GM19395 (cell line): ENCODE measurements at regions not wholly inside any gene's neighbourhood (a gene's known extent, or its start where the extent isn't known, plus 50 kb on each side); places are given as distances from the start of the nearest gene placed in this dataset.
"Not testable (repeated sequence)": the region's sequence is repeated elsewhere in the genome, so short reads cannot be mapped to it uniquely, and the experiment has no call there.

Experiments used
- ATAC-seq: cut with Tn5 transposase; IDR thresholded peaks from one replicate; pipeline ENCODE4 v1.9.1; 2021; ENCODE audit warnings: mild to moderate bottlenecking, moderate library complexity; ENCODE audit not compliant: unreplicated experiment

DNA sequence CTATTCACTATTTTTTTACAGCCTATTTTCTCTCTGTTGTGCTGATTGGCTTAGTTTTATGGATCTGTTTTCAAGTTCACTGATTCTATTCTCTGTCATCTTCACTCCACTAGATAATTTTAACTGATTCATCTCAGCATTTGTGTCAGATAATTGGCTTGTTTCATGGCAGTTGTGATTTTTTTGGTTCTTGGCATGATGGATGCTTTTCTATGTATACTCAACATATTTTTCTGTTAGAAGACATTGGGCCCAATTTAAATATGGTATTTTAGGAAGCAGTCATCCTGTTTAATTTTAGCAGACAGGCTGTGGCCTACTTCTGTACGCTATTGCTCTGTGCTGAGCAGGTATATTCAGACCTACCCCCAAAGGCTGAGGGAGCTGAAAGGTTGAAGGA lies 1865.3 kb upstream of the ACO1 start:
- ATAC-seq = no peak

DNA sequence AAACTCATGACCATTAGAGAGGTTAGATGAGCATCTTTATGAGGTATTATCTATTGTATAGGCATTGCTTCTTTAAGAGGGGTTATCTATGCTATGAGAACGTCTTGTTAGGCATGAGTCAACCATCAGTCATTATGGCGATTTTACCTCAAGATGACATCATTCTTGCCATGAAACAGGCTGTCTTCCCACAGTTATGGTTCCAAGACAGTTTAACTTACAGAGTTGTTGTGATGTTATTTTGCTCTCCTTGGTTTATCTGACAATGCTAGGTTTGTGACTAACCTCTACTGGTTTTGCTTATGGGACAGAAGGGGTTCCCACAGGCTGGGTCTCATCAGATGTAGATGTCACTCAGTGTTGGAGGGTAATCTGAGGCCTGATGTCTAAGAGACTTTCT lies 1864.7 kb upstream of the ACO1 start:
- ATAC-seq = no peak

DNA sequence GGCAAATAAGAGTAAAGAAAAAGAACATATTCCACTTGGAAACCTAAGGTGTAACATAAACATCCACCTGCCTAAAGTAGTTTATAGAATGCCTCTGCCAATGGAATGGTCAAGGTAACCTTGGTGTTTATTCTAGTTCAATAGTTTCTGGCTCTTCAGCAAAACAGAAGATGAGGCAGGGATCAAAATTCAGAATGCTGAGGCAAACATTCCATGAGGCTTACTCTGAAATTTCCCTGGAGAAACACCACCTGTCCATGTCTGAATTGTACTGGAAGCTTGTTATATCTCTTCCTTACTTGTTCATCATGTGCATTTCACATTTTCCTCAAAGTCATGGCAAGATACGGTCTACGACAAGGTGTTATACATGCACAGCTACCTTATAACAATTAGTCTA lies 1862.4 kb upstream of the ACO1 start:
- no peak for ATAC-seq

DNA sequence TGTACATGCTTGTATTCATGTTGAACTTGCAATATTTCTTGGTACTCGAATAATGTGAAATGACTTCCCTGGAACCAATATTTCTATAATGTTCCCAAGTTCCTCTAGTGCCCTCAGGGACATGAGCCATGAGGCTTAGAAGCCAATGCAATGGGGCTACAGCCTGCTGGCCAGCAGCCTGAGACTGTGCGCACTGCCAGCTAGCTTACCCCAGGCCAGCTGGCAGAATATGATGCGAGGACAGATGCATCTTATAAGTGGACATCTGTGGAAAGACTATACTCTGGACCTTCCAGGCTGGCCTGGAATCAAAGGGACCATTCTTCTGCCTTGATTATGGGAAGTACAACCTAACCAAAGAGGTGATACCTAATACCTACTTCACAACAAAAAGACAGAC lies 1862.0 kb upstream of the ACO1 start:
- no peak for ATAC-seq

DNA sequence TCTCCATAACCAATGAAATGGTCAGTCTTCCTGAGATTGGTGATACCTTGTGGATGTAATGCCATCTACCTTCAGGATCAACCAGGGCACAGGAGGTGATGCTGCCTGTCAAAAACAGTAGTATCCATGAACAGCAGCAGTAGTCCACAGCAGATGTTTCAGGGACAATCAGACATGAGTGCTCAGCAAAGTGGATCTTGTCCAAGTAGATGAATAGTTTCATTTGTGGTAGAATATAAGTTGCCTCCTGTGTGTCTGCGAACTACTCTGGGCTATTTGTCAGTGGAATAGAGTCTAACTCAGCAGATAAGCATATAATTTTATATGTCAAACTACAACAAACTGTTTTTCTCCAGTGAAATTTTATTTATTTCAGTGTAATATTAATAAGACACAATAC lies 1860.1 kb upstream of the ACO1 start:
- ATAC-seq = no peak

DNA sequence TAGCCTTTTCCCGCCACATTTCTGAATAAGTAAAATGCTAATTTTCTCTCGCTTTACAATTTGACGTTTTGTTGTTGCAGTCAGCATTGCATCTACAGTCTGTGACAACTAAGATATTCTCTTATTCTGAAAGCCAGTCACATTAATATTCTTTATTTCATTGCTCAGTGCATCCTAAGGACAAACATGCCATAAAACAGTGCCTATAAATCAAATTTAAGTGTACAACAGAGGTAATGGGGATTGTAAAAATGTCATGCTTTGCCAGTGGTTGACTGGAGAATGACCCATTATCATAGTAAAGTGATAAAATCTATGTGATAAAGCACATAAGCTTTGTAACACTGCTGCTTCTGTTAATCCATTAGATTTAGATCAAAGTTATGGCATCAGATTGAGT lies 1850.0 kb upstream of the ACO1 start:
- ATAC-seq = no peak

DNA sequence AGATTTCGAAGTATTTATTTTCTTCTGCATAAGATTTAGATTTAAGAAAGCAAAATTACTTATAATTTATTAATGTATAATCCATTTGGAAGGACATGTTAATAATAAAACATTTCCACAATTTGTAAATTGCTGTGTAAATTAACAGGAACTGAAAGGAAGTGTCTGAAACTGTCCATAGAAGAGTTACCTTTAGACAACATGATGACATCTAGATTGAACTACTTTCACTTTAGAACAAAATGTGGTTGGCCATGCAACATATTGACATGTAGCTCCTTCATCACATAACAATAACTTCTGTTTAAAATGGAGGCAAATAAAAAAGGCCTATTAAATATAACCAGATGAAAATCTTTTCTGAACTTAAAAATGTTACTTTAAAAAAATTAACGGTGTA lies 1849.5 kb upstream of the ACO1 start:
- ATAC-seq = no peak

DNA sequence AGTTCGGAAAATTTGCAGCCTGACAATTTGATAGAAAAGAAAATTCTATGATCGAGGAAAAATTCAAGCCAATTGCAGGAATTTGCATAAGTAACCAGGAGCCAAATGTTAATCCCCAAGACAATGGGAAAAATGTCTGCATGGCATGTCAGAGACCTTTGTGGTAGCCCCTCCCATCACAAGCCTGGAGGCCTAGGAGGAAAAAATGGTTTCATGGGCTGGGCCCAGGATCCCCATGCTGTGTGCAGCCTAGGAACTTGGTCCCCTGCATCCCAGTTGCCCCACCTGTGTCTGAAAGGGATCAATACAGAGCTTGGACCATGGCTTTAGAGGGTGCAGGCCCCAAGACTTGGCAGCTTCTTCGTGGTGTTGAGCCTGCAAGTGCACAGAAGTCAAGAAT lies 1847.9 kb upstream of the ACO1 start:
- no peak for ATAC-seq

DNA sequence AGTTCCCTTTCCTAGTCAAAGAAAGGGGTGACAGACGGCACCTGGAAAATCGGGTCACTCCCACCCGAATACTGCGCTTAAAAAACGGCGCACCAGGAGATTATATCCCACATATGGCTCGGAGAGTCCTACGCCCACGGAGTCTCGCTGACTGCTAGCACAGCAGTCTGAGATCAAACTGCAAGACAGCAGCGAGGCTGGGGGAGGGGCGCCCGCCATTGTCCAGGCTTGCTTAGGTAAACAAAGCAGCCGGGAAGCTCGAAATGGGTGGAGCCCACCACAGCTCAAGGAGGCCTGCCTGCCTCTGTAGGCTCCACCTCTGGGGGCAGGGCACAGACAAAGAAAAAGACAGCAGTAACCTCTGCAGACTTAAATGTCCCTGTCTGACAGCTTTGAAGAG lies 1844.7 kb upstream of the ACO1 start:
- ATAC-seq = not testable (repeated sequence)

DNA sequence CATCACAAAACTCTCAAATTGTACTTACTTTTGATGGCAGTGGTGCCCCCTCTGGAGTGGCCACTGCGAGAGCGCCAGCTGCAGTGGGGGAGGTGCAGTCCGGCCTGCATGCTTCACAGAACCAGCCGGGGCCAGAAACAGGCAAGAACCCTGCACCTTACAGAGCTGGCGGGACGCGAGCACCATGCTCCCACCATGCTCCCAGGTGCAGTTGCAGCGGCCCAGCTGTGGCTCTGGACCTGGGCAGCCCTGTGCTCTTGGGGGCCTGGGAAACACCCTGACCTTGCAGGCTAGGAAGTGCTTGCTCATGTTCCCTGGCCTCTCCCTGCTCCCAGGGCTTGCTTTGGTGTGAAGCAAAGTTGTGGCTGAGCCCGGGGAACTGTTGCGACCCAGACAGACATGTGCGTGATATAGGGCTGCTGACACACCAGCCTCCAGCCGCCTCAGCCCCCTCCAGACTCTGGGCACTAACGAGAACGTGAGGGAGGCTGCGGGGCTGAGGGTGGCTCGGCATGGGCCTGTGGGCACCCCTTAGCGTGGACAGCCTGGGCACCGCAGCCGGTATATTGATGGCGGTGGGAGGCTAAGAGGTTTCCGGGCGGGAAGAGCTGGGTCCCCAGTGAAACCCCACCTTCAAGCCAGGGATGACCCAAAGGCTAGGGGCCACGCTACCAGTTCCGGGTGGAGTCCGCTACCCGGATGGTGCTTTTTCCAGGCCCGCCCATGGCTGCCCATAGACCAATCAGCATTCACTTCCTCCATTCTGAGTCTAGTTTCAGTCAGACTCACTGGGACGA lies 1809.9 kb upstream of the ACO1 start:
- ATAC-seq = no peak

DNA sequence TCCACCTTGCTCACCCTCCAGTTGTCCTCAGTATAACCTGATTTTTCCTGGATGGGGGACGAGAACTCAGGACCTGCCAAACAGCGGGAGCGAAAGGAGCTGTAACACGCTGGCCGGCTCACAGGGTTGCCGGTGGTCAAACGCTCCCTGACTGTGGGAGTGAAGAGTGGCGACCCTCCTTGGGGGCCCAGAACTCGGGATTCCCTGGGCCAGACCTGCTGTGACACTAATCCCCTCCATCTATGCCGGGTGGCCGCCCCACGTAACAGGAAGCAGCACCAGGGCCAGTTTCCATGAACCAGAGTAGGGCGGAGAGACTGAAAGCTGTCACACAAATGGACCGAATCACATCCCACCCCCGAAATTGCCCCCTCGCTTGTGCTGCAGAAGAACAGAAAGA lies 1809.2 kb upstream of the ACO1 start:
- ATAC-seq = no peak

DNA sequence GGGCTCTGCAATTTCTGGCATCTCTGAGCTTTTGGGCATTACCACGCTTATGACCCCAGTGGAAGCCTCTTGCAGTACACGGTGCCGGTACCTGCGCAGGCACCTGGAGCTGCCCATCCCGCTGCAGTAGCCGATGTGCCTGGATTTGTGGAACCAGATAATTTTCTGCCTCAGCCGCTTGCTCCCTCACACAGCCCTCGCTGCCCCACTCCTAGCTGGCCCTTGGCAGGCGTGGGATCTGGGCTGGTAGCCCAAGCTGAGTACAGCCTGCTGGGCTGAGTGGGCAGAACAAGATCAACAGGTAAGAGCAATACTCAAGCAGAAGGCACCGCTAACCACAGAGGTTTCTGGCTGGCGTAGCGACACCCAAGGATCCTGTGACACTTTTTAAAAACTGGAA lies 1808.8 kb upstream of the ACO1 start:
- no peak for ATAC-seq

DNA sequence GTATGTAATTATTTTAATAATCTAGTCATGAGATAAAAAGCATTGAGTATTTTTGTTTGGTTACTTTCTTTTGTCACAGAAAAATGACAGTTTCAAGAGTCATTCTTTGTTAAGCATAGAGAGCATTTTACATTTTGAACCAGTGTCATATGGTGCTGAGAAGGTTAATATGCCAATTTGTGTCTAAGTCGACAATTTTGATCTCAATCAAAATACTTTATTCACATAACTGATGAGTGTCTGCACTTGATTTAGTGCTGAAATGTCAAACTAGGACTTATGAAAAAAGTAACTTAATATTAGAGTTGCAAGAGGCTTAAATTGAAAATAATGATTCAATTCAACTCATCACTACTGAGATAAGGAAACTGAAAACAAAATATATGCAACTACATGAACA lies 1804.6 kb upstream of the ACO1 start:
- no peak for ATAC-seq

DNA sequence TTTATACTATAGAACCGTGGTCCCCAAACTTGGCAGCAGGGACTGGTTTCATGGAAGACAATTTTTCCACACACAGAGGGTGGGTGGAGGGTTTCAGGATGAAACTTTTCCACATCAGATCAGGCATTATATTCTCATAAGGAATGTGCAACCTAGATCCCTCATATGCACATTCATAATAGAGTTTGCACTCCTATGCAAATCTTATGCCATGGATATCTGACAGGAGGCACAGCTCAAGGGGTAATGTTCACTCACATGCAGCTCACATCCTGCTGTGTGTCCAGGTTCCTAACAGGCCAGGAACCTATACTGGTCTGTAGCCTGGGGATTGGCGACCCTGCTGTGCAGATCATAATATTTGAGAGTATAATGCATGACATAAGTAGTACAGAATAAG lies 1802.2 kb upstream of the ACO1 start:
- ATAC-seq = no peak

DNA sequence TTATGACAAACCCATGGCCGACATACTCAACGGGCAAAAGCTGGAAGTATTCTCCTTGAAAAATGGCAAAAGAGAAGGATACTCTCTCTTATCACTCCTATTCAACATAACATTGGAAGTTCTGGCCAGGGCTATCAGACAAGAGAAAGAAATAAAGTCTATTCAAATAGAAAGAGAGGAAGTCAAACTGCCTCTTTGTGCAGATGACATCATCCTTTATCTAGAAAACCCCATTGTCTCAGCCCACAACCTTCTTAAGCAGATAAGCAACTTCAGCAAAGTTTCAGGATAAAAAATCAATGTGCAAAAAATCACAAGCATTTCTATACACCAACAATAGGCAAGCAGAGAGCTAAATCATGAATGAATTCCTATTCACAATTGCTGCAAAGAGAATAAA lies 1799.9 kb upstream of the ACO1 start:
- no peak for ATAC-seq

DNA sequence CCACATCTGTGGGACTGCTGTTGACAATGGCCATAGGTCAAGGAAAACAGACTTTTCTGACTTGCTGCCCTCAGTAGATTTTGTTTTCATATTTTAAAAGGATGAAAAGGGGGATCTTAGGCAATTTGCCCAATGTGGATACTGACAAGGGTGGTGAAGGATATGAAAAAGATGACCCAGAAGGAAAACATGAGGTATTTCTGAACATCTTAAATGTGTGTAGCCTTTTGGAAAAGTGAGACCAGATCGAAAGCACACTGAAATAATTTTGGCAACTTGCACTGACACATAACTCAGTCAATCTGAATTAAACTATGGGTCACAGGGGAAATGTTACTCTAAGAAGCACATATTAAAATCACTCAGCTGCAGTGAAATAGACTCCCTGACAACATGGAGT lies 1793.0 kb upstream of the ACO1 start:
- no peak for ATAC-seq

DNA sequence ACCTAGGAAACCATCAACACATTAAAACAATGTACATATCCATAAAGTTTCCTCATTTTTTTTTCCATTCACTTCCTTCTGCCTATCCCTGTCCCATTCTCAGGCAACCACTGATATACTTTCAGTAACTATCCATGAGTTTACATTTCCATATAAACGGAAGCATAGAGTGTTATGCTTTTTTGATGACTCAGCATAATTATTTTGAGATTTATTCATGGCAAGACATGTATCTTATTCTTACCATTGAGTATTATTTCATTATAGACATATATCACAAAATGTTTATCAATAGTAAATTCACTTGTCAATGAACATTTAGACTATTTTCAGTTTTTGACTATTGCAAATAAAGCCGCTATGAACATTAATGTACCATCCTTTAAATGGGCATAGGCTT lies 1786.8 kb upstream of the ACO1 start:
- ATAC-seq = no peak

DNA sequence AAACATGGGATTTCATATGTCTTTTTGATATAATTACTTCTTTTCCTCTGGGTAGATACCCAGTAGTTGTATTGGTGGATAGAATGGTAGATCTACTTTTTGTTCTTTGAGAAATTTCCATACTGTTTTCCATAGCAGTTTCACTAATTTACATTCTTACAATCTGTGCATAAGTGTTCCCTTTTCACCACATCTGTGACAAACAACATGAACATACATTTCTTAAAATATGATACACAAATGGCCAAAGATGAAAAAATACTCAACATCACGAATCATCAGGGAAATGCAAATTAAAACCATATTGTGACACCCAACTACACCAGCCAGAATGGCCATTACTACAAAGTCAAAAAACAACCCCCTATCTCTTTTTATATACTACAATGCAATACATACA lies 1778.5 kb upstream of the ACO1 start:
- ATAC-seq = no peak

DNA sequence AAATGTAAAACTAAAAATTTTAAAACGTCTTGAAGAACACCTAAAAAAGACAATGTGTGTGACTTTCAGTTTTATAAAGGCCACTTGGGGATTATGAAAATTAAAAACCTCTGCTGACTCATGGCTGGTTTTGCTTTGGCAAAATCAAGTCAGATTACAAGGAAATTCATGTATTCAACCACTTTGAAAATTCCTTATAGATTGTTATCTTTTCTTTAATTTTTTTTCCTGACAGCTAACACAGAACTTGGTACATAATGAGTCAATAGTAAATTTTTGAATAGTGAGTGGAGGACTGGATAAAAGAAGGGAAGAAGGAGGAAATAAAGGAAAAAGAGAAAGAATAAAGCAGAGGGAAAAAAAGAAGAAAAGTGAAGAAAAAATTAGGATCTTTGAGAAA lies 1774.7 kb upstream of the ACO1 start:
- ATAC-seq = no peak

DNA sequence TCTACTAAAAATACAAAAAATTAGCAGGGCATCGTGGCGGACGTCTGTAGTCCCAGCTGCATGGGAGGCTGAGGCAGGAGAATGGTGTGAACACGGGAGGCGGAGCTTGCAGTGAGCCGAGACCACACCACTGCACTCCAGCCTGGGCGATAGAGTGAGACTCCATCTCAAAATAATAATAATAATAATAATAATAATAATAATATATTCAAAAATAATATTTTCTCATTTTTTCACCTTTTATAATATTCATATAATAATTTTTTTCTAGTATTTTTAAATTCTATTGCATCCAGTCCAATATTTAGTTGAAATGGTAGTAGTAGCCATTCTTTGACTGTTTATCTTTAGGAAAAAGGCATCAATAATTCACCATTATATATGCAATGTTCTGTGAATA lies 1767.7 kb upstream of the ACO1 start:
- not testable (repeated sequence) for ATAC-seq

DNA sequence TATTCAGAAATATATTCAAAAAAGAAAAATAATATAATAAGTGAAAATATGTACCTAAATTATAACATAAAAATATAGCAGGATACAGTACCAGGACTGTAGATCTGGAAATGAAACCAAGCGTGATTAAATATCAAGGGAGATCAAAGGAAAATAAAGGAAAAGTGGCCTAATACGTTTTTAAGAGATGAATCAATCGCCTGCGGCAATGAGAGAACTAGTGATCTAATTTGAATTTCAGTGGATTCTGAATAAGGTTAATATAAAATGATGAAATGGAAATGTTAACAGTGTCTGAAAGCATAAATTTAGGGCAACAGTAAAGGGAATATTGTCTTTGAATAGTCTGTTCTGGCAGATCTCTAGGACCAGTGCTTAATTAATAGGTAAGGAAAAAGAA lies 1761.9 kb upstream of the ACO1 start:
- no peak for ATAC-seq

DNA sequence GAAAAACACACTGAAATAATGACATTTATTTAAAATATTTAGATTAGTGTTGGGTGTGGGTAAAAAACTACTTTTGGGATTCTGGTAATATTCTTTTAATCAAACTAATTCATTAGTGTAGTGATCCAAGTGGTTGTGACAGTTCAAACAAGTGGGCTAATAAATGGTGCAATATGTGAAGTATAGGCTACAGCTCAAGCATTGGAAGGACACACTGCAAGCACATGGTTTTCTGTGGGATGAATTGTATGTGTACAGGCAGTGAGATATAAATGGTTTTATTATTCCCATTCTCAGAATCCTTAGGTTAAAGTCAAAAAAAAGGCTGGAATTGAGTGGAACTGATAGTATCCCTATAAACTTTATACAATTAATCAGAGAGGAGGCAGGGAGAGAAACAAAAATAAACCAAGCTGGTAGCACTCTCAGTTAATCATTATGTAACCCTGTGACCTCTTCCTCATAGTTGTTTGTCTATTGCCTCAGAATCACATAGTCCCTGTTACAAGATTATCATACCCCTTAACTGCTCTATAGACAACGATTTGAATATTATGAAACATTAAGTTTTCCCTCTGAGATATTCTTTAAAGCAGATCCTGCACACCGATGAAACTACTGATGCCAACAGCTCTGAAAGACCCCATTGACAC lies 1755.4 kb upstream of the ACO1 start:
- no peak for ATAC-seq

DNA sequence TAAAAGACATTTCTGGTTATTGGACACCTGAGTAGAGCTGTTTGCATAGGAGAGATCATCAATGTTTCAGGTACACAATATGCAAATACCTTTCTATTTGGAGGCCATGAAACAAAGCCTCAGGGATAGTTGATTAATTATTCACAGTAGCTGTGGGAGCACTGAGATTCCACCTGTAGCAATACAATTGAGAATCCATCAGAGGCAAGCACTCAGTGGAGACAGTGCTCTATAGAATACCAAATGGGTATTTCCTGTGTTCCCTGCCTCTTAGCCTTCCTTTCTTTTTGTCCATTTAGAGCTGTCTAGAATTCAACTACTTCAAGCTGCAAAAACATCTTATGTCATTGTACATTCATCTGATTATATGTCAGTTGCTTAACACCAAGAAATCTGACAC lies 1754.0 kb upstream of the ACO1 start:
- ATAC-seq = no peak
